A673 (cell line): ENCODE measurements at regions not wholly inside any gene's neighbourhood (a gene's known extent, or its start where the extent isn't known, plus 50 kb on each side); places are given as distances from the start of the nearest gene placed in this dataset.

Source experiments
- EZH2 ChIP-seq: fragments of 200-600 bp; sonication (generic); IDR thresholded peaks from 2 replicates; pipeline ENCODE4 v1.6.1; 2017; ENCODE audit warnings: borderline replicate concordance, low read depth, mild to moderate bottlenecking, mixed read lengths, antibody characterized with exemption, low read length; ENCODE audit not compliant: poor library complexity, severe bottlenecking
- TF ChIP-seq, protein P1 (sequence below): fragments of 300-800, 200-600 bp; sonication (generic); conservative IDR thresholded peaks from 2 replicates; pipeline ENCODE4 v1.5.1; 2017; ENCODE audit warnings: low read depth, mild to moderate bottlenecking, antibody characterized with exemption, low read length, moderate library complexity, mixed read lengths

DNA sequence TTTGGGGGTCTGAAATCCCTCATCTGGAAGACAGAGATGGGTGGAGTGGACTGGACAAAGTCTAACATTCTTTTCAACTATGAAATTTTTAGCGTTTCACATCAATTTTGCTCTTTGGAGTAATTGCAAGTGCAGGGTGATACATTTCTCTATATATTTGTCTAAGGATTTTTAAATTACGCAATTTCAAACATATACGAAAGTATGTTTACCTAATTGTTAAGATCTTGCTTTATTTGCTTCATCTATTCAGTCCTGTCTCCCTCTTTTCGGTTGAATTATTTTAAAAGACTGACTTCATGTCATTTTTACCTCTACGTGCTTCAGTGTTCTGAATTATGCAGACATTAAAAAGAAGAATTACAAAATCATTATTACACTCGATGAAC, 101.9 kb upstream of the CREB5 start:
- TF ChIP-seq, protein P1, sequence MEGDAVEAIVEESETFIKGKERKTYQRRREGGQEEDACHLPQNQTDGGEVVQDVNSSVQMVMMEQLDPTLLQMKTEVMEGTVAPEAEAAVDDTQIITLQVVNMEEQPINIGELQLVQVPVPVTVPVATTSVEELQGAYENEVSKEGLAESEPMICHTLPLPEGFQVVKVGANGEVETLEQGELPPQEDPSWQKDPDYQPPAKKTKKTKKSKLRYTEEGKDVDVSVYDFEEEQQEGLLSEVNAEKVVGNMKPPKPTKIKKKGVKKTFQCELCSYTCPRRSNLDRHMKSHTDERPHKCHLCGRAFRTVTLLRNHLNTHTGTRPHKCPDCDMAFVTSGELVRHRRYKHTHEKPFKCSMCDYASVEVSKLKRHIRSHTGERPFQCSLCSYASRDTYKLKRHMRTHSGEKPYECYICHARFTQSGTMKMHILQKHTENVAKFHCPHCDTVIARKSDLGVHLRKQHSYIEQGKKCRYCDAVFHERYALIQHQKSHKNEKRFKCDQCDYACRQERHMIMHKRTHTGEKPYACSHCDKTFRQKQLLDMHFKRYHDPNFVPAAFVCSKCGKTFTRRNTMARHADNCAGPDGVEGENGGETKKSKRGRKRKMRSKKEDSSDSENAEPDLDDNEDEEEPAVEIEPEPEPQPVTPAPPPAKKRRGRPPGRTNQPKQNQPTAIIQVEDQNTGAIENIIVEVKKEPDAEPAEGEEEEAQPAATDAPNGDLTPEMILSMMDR = no peak
- TF ChIP-seq EZH2 = no peak
